Middle frontal gyrus (tissue), 1 donor: ENCODE measurements at regions not wholly inside any gene's neighbourhood (a gene's known extent, or its start where the extent isn't known, plus 50 kb on each side); places are given as distances from the start of the nearest gene placed in this dataset.

Source experiments
- DNase-seq: peaks from one replicate; pipeline ENCODE4 v3.0.0-alpha.2; 2015; ENCODE audit warnings: low spot score; ENCODE audit errors: extremely low spot score

DNA sequence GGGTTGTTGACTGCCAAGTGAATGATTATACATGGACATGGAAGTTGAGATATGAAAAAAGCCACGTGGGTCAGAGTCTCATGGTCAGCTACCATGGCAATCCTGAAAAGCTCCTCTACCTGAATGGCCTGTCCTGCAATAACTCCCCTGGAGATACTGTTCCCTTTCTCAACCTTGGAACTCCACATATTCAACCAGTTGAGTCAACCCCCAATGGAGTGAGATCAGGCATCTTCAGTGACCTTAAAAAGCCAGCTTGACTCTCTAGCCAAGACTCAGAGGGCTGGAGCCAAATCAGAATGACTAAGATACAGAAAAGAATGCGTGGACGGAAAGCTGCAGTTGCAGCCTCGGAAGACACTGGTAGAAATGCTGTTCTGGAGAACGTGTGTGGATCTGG is 341.3 kb downstream of the FOXA2 start:
- DNase-seq: no peak

DNA sequence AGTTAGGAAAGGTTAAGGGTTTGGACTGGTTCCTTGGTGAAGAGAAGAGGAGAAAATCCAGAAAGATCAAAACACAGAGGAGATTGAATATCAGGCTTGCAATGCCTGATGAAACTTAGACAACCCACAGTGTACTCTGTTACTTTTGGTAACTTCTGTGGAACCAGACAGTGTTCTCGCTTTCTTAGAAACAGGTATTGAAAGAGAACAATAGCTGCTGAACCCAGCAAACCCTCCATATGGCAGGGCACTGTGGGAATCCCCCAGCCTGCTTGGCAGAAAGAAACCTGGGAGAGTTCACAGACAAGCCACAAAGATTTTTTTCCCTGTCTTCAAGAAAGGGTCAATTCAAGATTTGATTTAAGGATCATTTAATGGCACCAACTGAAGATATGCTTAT is 342.8 kb downstream of the FOXA2 start:
- no peak for DNase-seq

DNA sequence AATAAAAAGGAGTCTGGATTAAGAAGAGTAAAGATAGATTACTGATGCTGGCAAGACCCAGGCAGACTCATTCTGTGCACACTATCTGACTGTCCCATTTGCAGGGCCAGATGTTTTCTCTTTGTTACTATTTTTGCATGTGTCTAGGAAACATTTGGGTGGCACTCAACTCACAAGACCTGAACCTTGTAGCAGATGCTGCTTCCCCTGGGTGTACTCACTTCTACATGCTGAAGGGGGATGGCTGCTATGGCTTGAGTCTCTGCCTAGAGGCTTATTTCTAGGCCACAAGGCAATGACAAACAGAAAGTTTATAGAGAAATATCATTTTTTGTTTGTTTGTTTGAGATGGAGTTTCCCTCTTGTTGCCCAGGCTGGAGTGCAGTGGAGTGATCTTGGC is 351.4 kb downstream of the FOXA2 start:
- no peak for DNase-seq

DNA sequence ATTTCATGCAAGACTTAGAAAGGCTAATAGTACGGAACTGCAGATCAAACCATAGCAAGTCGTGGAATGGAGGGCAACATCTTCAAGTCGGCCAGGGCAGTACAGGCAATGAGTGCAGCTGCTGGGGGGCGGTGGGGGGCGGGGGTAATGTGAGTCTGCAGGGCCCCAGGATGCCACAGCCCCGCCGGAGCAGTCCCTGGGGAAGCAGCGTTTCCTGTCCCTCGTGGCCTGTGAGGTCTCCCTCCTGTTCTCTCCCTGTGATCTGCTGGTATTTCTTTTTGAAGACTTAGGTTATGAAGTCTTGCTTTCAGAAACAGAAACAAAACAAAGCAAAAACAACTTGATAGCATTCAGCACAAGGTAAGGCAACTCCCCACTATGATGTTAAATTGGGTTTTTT is 351.9 kb downstream of the FOXA2 start:
- DNase-seq: no peak

DNA sequence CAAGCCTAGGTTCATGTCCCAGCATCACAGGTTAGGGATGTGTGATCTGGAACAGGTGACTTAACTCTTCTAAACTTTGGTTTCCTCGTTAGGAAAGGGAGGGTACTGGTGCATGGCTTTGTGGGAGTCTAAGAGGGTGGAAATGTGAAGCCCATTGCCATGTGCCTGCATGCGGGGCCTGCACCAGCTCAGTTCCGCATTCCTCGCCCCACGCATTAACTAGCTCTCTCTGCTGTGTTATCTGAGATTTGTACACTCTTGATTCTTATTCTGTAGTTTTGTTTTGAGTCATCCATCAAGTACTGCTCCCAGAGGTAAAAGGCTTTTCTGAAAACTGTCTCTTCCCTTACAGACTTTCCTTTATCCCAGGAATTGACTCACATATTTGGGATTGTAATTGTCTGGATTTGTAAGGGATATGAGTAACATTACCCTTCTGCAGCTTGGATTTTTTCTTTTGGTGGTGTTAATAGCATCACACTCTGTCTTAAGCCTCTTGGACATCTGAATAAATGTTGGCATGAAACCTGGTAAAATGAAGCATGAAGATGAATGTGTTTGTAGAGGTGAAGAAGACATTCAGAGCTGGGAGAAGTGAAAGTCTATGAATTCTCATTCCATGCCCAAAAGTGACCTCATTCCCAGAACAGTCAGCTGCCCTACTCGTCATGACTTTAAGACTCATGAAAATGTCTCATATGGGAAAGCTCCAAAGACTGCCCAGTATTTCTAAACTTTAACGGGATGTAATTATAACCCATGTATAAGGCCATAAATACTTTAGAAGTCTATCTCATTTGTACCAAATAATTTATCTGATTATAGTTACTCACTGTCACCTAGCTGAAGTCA is 357.3 kb downstream of the FOXA2 start:
- DNase-seq: no peak

DNA sequence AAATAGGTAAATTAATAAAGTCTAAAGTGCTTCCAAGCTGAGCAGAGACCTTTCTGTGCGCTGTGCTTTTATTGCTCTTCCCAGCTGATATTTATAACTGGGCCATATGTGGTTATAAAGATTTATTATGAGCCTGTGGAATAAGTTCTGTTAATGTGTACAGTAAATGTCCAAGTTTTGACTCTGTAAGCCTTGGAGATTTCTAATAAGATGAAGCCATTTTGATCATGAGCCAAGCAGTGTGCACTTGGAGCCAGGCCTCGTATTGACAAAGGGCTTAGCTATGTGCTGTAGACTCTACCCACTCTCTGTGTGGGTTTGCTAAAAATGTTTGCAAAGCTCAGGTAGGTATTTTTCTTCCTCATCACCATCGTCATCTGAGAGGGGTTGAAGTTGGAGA is 361.1 kb downstream of the FOXA2 start:
- no peak for DNase-seq

DNA sequence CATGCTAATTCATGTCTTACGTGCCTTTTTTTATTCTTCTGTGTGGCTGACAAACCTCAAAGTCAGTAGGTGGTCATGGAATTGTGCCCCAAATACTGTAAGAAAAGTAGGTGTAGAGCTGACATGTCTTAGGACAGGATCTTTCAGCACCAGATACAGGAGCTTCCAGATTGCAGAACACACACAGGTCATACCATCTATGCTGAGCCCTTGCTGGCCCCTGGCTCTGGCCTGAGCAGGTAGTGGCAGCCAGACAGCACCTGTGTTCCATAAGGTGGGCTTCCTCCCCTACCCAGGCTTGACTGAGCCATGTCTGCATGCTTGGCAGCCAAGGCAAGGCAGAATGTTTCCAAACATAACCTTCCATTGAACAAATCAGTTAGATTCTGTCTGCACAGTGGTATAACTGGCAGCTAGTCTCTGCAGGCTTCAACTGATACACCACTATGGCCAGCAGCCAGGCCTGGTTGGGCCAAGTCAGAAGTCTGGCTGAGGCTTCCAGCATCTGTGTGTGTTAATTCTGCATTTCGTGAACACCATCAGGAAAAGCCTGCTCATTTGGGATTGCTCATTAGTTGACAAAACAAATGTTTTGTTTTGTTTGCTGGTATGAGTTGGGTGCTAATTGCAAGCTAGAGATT is 366.5 kb downstream of the FOXA2 start:
- no peak for DNase-seq

DNA sequence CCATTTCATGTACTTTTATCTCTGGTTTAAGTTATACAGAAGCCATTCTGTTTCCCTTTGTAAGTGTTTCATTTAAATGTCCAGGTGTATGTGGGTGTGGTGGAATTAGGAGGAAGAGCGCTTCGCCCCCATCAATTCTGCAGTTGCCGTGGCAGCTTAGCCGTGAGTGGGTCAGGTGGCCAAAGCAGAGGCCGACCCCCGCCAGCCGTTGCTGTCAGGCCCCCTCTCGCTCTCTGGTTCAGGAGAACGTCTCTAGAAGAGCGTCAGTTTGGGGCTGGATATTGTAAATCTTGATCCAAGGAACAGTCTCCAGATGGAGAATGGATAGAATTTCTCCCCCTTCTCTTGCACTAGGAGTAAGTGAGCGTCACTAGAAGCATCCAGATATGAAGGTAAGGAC is 367.4 kb downstream of the FOXA2 start:
- no peak for DNase-seq

DNA sequence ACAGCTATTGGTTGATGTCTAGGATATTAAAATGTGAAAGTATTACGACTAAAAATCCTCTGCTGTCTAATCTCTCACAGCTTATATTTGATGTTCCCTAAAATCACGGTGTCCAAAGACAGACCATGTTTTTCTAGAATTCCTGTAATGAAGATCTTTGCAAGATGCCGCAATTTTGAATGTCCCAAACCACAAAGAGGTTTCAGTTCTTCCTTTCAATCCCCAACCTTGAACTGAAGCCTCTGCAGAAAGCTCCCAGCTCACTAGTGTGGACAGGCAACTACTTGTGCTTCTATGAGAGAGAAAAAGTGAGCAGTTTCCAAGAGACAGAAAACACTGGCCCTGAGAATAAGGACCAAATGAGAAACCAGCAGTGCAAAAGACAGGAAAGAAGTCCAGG is 370.1 kb downstream of the FOXA2 start:
- DNase-seq: no peak

DNA sequence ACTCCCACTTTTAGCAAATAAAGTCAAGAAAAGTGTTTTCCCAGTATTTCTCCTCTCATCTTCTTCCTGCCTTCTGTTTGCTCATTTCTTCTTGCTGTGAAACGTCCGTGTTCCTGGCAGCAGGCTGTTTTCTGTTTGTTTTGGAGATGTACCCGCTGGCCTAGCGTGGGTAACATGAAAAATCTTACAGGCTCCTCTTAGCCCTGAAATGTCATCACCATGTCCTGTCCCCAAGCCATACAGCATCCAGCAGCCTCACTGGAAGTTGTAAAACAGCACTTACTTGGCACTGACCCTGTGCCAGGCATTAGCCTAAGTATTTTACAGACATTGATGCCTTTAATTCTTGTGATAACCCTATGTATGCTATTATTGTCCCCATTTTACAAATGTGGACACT is 371.1 kb downstream of the FOXA2 start:
- no peak for DNase-seq

DNA sequence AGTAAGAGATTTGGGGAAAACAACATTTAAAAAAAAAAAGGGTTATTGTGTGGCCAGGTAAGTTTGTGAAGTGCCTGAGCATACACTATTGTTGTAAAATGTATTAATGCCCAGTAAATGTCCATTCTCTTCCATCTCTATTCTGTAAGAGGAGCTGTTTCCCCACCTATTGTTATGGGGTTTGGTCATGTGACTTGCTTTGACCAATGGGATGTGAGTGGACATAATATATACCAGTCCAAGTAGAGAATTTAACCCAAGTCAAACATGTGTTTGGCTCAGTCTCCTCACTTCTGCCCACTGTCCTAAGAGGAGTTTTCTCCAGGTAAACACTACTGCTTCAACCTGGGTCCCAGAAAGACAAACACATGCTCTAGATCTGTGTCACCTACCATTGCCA is 377.1 kb downstream of the FOXA2 start:
- no peak for DNase-seq

DNA sequence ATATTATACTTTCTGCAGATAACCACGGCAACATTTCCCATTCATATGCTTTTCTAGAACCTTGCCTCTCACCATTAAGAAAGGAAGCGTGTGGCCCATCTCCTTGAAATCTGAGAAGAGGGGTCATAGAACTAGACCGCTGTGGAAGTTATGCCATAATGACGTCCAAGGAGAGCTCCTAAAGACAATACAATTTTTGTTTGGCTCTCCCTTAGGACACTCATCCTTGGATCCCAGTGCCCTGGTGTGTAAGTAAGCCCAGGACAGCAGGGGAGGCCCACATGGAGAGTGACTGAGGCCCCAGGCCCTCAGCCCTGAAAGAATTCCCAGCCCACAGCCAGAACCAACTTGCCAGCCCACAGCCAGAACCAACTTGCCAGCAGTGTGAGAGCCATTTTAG is 379.6 kb downstream of the FOXA2 start:
- no peak for DNase-seq

DNA sequence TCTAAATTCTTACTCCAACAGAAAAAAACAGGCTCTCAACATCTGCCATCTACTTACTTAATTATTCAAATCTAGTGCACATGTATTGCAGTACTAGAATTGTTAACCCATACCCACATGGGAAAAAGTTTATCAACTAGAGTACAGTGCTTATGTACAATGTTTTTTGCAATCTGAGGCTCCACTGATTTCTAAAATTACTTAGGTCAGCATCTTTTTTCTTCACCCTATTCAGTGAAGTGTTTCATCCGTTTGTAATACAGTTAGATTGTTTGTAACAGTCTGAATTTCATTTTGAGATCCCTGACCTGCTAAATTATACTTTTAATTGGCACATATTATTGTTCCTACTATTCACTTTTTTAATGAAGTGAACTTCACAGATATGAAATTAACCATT is 402.2 kb downstream of the FOXA2 start:
- no peak for DNase-seq

DNA sequence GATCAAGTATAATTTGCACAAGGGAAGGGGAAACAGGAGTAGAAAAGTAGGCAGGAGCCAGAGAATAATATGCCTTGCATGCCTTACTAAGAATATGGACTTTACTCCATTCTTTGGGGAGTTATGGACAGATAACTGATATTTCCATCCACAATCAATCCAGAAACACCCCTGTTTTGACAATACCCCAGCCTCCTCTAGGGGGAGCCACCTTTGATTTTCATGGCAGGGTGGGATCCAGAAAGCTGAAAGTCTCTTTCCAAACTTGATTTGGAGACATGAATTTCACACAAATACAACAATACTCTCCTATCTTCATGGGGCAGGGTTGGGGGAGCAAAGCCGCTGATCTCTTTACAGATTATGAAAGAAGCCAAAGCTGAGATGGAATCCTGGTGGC is 404.1 kb downstream of the FOXA2 start:
- DNase-seq: no peak

DNA sequence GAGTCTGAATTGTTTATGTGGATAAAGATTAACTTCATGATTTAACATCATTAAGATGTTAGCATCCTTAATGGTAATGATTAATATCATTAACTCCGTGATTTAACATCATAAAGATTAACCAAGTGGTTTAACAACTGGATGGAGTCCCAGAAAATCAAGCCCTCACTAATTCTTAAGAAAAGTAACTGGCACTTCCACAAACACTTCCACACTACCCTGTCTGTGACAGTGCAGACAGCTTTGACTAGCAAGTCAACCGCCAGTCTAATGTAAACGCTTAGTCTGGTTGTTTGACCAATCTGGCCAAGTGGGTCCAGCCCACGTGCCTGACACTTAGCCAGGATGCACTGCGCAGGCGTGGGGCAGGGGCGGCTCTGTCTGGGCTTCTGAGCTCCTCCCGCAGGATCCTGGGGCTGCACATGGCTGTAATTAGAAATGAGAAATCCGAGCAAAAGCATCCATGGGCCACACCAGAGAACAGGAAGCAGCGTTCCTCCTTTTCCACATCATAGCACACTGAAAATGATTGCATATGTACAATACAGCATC is 424.2 kb downstream of the FOXA2 start:
- no peak for DNase-seq

DNA sequence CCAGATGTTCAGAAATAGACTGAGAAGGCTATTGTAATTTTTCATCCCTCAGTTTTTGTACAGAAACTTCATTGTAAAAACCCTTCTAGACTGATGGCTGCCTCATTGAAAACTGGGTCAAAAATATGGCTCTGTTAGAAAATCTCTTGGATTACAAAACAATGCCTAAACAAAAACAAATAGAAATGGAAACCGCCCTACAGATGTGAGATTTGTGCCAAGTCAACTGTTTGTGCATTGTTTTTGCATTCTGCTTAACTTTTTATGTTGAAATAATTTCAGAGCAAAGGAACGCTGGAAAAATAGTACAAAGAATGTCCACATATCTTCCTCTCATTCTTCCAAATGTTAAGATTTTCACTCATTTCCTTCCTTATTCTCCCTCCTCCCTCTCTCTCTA is 425.1 kb downstream of the FOXA2 start:
- no peak for DNase-seq

DNA sequence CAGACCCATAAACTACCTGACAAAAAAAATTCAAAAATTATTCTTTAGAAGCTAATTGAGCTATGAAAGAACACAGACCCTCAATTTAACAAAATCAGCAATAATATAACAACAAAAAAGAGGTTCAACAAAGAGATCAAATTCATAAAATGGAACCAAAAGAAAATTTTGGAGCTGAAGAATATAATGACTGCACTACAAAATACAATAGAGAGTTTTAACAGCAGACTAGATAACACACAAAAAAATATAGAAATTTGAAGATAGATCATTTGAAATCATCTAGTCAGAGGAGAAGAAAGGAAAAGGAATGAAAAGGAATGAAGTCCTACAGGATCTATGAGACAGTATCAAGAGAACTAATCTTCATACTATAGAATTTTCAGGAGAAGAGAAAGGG is 422.1 kb downstream of the PAX1 start:
- no peak for DNase-seq

DNA sequence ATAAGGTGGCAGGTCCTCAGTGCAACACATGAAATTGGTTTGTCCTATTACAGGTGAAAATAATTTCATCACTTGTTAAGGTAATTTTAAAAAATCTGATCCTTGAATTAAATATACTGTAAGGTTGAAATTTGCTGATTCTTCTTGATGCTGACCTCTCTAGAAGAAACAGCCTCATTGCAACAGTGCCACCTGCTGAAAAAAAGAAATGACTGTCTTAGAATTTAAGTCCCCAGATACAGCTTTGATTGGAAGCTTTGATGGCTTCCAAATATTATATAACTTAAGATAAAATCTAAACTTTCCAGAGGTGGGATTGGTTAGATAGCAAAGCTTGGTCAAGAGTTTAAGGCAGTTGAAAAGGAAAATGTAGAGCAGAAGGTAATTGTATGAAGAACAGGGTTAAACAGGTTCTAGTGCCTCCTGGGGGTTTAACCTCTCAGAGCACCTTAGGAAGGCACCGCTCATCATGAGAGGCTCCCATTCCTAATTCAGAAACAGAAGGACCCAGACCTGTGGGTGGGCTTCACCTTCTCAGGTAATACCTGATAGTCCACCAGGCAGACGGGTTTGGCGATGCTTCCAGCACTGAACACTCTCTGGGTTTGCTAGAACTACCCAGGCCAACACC is 401.0 kb downstream of the PAX1 start:
- DNase-seq: no peak

DNA sequence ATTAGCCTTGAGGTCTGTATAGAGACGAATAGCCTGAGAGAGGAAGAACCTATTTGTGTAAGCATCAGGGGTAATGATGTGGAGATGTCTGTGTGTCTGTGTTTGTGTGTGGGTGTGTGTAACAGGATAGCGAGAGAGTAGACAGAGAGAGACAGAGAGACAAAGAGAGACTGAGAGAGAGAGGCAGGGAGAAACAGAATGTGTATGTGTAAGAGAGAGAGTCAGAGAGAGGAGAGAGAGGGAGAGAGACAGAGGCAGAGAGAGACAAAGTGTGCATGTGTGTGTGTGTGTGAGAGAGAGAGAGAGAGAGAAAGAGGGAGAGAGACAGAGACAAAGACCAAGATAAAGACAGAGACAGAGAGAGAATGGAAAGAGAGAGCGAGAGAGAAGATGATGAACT is 396.1 kb downstream of the PAX1 start:
- no peak for DNase-seq

DNA sequence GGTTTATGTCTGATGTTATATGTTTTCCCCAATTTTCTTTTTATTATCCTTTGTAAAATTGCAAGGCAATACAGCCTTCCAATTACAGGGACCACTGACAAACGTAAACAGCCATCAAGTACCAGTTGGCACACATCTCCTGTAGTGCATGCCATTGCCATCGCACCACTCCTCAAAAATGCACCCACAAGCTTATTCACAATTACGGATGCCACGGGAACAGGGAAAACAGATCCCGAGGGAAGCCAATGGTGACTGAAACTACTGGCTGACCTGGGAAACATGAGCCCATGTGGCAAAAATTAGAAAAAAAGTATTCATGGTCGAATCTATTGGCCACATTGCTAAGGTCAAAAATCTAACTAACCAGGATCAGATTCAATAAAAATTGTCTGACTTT is 395.2 kb downstream of the PAX1 start:
- no peak for DNase-seq

DNA sequence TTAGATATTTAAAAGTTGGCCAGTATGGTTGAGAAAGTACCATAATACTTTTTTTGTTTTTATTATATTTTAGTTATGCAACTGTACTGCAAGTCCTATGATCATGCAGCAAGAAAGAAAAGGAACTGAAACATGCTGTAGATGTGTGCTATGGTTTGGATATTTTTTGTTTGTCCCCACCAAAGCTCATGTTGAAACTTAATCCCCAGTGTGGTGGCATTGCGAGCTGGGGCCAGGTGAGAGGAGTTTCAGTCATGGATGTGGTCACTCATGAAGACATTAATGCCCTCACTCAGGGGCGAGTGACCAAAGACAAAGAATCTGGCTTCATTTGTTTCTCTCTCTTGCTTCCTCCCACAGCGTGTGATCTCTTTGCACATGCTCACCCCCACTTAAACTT is 393.9 kb downstream of the PAX1 start:
- no peak for DNase-seq

DNA sequence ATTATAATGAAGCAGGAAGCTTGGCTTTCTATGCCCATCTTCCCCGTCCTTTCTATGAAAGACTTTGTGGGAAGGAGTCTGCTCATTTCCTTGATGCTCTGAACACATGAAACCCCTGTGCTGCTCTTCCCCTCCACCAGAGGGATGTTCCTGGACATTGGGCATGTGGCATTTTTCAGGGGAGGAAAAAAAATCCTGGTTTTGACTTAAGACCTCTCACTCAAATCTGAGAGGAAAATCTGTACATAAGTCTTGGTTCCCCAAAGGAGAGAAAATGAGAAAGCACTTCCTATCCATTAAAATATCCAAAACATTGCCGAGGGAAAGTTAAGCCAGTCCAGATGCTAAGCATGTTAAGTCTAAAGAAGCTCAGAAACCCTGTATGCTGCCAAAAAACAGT is 393.0 kb downstream of the PAX1 start:
- DNase-seq: no peak
